ENCODE measurements at regions not wholly inside any gene's neighbourhood (a gene's known extent, or its start where the extent isn't known, plus 50 kb on each side); places are given as distances from the start of the nearest gene placed in this dataset.

GRCh38 chr10:131585761-131586160 lies 274.2 kb upstream of the TCERG1L start:
- no peak for DNase-seq

- no peak for DNase-seq
Measured at GRCh38 chr10:131586958-131587357, 275.4 kb upstream of the TCERG1L start.

DNA sequence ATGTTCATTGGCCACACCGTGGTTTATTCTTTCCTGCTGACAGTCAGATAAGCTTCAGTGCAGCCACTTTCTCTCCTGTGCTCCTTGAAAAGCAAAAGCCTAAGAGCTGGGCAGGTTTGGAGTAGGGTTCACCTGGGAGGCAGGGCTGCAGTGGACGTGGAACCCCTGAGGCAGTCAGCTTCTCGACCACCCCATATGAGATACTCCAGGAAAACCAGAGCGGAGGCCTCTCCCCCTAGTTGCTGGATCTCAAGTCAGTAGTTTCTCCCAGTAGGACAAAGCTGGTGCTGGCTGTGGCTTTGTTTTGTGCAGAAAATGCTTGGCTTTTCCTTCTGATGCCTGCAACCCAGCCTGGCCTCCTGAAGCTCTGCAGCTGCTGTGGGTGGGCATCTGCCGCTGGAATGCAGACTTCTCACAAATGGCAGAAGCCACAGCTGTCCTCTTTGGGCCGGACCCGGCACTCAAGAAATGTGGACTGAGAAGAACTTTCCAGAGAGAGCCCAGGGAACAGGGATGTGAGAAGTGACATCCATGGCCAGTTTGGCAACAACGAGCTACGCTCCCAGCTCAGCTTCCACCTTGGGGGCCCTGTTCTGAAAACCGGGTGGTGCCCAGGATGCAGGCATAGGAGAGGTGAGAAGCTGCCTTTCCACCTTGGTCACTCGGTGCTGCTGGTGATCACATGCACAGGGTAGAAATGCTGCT lies 276.6 kb upstream of the TCERG1L start:
- DNase-seq: no peak

- no peak for DNase-seq
Measured at GRCh38 chr10:131588704-131589220, 277.2 kb upstream of the TCERG1L start.

- DNase-seq: no peak
Measured at GRCh38 chr10:131590567-131590966, 279.0 kb upstream of the TCERG1L start.

DNA sequence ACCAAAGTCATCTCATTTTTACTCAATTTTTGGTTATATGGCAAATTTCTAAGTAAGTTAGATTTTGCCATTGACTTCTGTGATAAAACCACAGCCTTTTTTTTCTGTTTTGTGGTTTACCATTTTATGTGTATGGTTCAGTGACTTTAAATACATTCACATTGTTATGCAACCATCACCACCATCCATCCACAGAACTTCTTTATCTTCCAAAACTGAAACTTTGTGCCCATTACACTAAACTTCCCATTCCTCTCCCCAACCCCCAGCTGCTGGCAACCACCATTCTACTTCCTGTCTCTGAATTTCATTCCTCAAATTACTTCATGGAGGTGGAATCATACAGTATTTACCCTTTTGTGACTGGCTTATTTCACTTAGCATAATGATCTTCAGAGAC lies 280.4 kb upstream of the TCERG1L start:
- DNase-seq: peak; percentile 35

DNA sequence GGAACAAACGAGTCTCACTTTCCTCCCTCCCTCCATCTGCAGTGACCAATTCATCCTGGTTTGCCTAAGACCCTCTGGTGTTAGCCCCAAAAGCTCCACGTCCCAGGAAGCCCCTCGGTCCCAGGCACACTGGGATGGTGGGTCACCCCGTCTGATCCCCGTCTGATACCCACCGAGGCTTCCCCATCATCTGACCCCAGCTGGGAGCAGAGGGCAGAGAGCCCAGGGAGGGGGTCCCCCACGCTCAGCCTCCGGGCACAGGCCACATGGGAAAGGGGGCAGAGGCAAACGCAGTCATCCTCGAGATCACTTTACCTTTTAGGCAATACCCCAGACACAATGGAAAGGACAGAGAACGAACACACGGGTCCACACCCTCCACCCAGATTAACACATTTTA lies 291.6 kb upstream of the PPP2R2D start:
- no peak for DNase-seq

GRCh38 chr10:131615150-131615549 lies 285.7 kb upstream of the PPP2R2D start:
- no peak for DNase-seq

- DNase-seq: no peak
Measured at GRCh38 chr10:131616040-131616439, 284.8 kb upstream of the PPP2R2D start.

- DNase-seq: no peak
Measured at GRCh38 chr10:131617113-131617858, 283.5 kb upstream of the PPP2R2D start.

DNA sequence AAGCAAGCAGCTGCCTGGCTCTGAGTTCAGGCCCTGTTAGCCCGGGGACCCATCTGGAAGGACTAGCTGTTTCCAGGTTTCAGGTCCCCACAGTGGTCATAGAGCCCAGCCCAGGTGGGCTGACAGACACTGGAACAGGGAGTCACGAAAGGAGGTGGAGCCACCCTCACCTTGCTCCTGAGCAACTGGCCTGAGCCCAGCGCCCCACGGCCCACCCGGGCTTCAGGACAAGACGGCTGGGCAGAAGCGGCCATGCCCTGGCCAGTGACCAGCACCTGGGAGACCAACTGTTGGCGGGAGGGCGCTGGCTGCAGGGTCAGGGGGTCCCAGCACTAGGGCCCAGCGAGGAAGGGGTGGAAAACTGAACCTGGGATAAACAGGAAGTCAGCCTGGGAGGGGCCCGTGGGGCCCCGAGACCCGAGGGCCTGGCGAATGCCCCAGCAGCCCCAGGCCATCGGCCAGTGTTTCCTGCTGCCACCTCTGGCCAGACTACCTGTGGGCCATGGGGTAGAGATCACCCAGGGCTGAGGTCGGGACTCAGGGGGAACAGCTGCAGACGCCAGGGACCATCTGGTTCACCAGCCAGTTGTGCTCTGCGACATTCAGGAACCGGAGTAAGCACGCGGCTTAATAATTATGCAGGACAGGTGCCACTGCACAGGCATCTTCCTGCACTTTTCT lies 282.1 kb upstream of the PPP2R2D start:
- no peak for DNase-seq

DNA sequence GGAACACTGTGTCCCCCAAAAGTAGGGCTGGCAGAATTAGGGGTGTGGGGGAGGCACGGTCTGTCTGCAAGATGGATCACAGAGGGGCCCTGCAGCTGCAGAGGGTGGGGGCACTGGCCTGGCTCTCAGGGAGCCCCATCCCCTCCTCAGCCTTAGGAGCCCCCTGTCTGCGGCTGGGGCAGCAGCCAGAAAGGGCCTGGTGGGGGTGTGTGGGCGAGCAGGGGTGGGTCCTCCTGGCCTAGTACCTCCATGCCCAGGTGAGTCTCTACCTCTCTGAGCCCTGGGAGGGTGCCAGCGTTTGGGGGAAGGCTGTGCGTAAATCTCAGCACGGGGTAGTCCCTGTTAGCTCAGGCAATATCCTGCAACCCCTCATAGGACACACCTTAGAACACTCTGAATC lies 280.5 kb upstream of the PPP2R2D start:
- DNase-seq: no peak

DNA sequence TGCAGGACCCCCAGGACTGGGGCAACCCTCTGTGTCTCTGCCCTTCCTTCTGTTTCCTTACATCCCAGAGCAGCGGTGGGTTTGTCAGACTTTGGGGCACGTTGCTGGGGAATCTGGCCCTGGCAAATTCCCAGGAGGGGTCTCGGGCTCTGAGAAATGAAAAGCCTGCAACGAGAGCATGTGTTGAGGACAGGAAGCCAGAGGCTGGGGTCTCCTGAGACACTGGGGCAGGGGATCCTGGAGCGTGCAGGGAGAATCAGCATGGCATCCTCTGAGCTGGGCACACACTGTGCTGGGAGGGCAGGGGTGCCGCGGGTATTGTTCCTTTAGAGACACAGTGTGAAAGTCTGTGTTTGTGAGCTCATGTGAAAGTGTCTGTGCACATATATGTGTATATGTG lies 279.9 kb upstream of the PPP2R2D start:
- no peak for DNase-seq

GRCh38 chr10:131621784-131622624 lies 278.8 kb upstream of the PPP2R2D start:
- DNase-seq: no peak

GRCh38 chr10:131625041-131625440 lies 275.8 kb upstream of the PPP2R2D start:
- no peak for DNase-seq

DNA sequence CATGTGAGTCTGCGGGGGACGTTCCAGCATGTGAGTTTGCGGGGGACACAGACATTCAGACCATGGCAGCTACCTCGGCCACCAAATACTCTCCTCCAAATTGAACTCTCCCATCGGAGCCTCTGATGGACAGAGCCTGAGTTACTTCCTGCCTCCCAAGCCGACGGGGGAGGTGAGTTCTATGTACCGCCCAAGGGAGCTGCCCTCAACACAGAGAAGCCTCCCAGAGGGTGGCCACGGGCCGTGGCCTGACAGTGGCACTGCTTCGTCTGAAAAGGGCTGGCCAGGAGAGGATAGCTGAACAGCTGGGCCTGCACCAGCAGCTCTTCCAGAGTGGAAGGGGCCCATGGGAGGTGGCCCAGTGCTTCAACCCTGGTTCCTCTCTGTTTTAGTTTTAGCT lies 274.5 kb upstream of the PPP2R2D start:
- DNase-seq: no peak

GRCh38 chr10:131629026-131629770 lies 271.6 kb upstream of the PPP2R2D start:
- no peak for DNase-seq

DNA sequence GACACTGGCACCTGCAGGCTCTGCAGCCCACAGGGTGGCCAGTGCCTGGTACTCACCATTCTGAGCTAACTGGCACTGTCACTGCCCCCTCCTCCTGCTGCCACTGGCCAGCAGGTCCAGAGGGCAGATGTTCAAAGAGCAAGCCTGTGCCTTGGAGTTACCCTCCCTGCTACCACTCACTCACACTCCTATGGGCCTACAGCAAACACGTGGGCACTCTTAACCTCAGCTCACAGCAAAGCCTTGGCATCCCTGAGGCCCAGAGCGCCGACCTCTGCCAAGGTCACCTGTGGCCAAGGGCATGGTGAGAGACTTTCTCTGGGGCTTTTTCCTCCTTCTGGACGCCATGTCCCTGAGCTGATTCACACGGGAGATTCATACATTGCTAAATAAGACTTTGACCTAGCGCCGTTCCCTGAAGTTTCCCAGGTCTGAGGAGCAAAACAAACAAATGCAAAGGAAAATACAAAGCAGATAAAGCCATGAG lies 270.0 kb upstream of the PPP2R2D start:
- DNase-seq: no peak

DNA sequence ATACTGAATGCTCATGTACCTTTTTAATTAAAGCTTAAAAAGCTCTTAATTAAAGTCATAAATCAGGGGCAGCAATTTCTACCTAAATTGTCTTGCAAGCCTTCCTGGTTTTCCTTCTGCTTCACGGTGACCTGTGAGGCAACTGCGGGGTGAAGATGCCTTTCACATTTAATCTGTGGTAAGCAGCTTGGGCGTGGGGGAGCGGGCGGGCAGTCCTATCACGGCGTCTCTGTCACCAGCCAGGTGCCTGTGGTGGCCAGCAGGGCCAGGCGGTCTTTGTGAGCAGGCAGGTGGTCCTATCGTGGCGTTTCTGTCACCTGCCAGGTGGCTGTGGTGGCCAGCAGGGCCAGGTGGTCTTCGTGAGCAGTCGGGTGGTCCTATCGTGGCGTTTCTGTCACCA lies 269.2 kb upstream of the PPP2R2D start:
- no peak for DNase-seq

- DNase-seq: no peak
Measured at GRCh38 chr10:131635564-131636015, 265.2 kb upstream of the PPP2R2D start.

DNA sequence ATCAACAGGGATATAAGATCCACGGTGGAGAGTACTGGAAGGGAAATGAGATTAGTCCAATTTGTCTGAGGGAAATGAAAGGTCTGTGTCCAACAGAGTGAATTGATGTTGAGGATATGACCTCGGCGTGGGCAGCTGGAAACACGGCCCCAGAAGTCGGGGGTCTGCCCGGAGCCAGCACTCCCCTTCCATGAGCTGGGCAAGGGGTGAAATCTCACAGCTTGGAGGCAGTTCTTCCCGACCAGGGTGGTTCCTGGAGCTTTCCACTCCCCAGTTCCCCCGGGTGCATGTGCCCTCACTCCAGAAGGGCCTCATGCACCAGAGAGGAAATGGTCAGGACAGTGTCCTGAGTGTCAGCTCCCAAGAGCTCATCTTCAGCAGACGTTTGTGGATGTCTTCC lies 264.7 kb upstream of the PPP2R2D start:
- DNase-seq: no peak

All from hematopoietic multipotent progenitor cell treated with erythropoietin and hydrocortisone succinate and interleukin-3 and kit ligand, for 4 days (in vitro differentiated cells).